ENCODE measurements at regions not wholly inside any gene's neighbourhood (a gene's known extent, or its start where the extent isn't known, plus 50 kb on each side); places are given as distances from the start of the nearest gene placed in this dataset.

DNA sequence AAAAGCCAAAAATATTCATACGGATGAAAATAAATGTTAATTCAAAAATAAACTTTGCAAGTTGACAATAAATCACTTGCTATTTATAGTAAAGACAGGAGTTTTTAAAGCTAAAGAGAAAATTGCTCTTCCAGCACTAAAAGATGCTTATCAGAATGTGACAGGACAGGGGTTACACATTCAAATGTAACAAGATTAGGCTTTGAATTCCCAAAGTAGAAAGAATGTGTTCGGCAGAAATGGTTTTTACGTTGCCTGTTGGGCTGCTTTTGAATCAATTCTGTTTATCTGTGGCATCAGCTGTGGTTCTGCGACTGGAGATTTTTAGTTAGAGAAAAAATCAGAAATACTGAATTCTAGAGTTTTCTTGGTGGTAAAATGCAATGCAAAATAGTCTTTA is 669.4 kb downstream of the CPS1 start:
- Histone ChIP-seq H3K27ac (ENCODE audit: low read depth, low read length) (no peak overlapping the region), H3K79me2 (ENCODE audit: control insufficient read depth, low read length) (no peaks in the 10 kb centered on the region), H3K9me3 (ENCODE audit: control insufficient read depth, insufficient read depth, low read length) (no peaks in the 10 kb centered on the region), H4K20me1 (ENCODE audit: control insufficient read depth, insufficient read depth, low read depth, low read length) (no peaks in the 10 kb centered on the region), H3K4me1 (ENCODE audit: control insufficient read depth, low read length) (no peaks in the 10 kb centered on the region), H3K4me3 (ENCODE audit: low read length) (no peak overlapping the region), H3K27me3 (ENCODE audit: control insufficient read depth, low read length) (no peaks in the 10 kb centered on the region), H3K36me3 (ENCODE audit: control insufficient read depth, low read length) (no peaks in the 10 kb centered on the region), H3F3A (ENCODE audit: control insufficient read depth, insufficient read depth) (no peaks in the 10 kb centered on the region), H3K9me2 (replicated peaks; ENCODE audit: control insufficient read depth, low read length) (no peaks in the 10 kb centered on the region), H3K4me2 (ENCODE audit: low read length) (no peak overlapping the region)
- no peak for TF ChIP-seq EZH2phosphoT487 (IDR thresholded peaks at IDR 0.05; ENCODE audit: borderline replicate concordance, low read length)
- TF ChIP-seq, protein P1, sequence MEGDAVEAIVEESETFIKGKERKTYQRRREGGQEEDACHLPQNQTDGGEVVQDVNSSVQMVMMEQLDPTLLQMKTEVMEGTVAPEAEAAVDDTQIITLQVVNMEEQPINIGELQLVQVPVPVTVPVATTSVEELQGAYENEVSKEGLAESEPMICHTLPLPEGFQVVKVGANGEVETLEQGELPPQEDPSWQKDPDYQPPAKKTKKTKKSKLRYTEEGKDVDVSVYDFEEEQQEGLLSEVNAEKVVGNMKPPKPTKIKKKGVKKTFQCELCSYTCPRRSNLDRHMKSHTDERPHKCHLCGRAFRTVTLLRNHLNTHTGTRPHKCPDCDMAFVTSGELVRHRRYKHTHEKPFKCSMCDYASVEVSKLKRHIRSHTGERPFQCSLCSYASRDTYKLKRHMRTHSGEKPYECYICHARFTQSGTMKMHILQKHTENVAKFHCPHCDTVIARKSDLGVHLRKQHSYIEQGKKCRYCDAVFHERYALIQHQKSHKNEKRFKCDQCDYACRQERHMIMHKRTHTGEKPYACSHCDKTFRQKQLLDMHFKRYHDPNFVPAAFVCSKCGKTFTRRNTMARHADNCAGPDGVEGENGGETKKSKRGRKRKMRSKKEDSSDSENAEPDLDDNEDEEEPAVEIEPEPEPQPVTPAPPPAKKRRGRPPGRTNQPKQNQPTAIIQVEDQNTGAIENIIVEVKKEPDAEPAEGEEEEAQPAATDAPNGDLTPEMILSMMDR (IDR thresholded peaks at IDR 0.05; ENCODE audit: low read depth, low read length, poor library complexity, severe bottlenecking), result no peak

DNA sequence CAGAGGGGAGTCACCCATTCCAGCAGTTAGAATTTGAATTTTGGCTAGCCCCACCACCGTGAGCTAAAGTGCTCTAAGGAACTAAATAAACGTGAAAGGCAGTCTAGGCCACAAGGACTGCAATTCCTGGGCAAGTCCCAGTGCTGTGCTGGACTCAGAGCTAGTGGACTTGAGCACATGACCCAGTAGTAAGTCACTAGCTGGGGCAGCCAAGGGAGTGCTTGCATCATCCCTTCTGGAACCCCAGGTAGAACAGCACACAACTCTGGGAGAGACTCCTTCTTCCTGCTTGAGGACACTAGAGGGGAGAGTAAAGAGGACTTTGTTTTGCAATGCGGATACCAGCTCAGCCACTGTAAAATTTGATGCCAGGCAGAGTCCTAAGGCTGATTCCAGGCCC is 672.2 kb downstream of the CPS1 start:
- TF ChIP-seq, protein P1 (IDR thresholded peaks at IDR 0.05; ENCODE audit: low read depth, low read length, poor library complexity, severe bottlenecking), result no peak
- Histone ChIP-seq H3K79me2 (ENCODE audit: control insufficient read depth, low read length) (no peaks in the 10 kb centered on the region), H4K20me1 (ENCODE audit: control insufficient read depth, insufficient read depth, low read depth, low read length) (no peaks in the 10 kb centered on the region), H3F3A (ENCODE audit: control insufficient read depth, insufficient read depth) (no peaks in the 10 kb centered on the region), H3K4me3 (ENCODE audit: low read length) (no peak overlapping the region), H3K27me3 (ENCODE audit: control insufficient read depth, low read length) (no peaks in the 10 kb centered on the region), H3K9me2 (replicated peaks; ENCODE audit: control insufficient read depth, low read length) (no peaks in the 10 kb centered on the region), H3K27ac (ENCODE audit: low read depth, low read length) (no peak overlapping the region), H3K4me1 (ENCODE audit: control insufficient read depth, low read length) (no peaks in the 10 kb centered on the region), H3K36me3 (ENCODE audit: control insufficient read depth, low read length) (no peaks in the 10 kb centered on the region), H3K9me3 (ENCODE audit: control insufficient read depth, insufficient read depth, low read length) (no peaks in the 10 kb centered on the region), H3K4me2 (ENCODE audit: low read length) (no peak overlapping the region)

DNA sequence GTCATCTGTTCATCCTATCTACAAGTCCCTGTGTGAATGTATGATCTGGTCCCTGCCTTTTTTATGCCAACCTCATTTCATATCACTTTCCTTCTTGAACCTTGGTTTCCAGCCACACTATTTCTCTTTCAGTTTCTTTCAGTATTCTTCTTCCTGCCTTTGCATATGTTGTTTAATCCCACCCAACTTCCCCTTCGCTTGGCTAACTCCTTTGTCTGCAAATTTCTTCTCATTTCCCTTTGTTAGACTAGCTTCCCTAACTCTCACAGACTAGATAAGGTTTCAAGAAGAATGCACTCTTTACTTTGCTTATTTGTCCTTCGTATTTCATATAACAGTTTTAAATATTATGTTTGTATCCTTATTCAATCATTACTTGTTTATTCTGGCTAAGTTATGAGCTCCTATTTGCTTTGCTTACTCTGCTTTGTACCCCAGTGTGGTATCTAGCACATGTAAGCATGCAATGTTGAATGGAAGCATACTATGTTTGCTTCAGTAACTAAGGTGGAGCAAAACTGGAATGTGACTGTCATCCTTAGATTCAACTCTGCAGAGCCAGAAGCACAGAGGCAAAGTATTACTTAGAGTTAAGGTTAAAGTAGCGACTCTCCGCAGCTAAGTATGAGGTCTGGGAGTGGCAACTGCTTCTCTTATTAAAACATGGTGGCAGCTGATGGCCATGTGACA is 681.3 kb downstream of the CPS1 start:
- peaks cover 7% of the 10 kb centered on the region for H3K4me1 ChIP-seq (ENCODE audit: control insufficient read depth, low read length)
- H3K27me3 ChIP-seq (ENCODE audit: control insufficient read depth, low read length), result no peaks in the 10 kb centered on the region
- H3K4me2 ChIP-seq (ENCODE audit: low read length), result 0 out of 2 replicates have a peak overlapping the region, but pooled peaks have one; percentile 3
- no peaks in the 10 kb centered on the region for H4K20me1 ChIP-seq (ENCODE audit: control insufficient read depth, insufficient read depth, low read depth, low read length)
- H3F3A ChIP-seq (ENCODE audit: control insufficient read depth, insufficient read depth), result no peaks in the 10 kb centered on the region
- no peaks in the 10 kb centered on the region for H3K36me3 ChIP-seq (ENCODE audit: control insufficient read depth, low read length)
- H3K9me2 ChIP-seq (replicated peaks; ENCODE audit: control insufficient read depth, low read length), result no peaks in the 10 kb centered on the region
- H3K27ac ChIP-seq (ENCODE audit: low read depth, low read length), result no peak overlapping the region
- no peak for TF ChIP-seq EZH2phosphoT487 (IDR thresholded peaks at IDR 0.05; ENCODE audit: borderline replicate concordance, low read length)
- TF ChIP-seq, protein P1 (IDR thresholded peaks at IDR 0.05; ENCODE audit: low read depth, low read length, poor library complexity, severe bottlenecking), result no peak
- no peaks in the 10 kb centered on the region for H3K9me3 ChIP-seq (ENCODE audit: control insufficient read depth, insufficient read depth, low read length)
- no peak overlapping the region for H3K4me3 ChIP-seq (ENCODE audit: low read length)
- no peaks in the 10 kb centered on the region for H3K79me2 ChIP-seq (ENCODE audit: control insufficient read depth, low read length)
